ENCODE measurements at regions not wholly inside any gene's neighbourhood (a gene's known extent, or its start where the extent isn't known, plus 50 kb on each side); places are given as distances from the start of the nearest gene placed in this dataset.

DNA sequence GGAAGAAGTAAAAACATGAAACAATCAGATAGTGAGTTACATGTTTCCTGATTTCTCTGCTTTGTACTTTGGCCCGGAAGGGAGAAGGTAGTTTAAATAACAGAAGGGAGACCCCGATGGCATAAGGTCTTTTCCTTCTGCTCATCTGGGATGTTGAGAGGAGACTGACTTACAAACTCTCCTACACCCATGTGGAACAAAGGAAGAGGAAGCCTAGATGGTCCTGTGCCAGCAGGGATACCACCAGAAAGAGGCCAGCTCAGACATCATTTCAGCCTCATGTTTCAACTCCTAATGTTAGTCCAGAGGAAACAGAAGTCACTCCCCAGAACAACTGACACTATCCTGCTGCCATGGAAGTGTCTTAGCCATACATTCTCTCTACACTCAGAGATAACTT lies 250.7 kb upstream of the NOX3 start:
- TF ChIP-seq, protein P1, sequence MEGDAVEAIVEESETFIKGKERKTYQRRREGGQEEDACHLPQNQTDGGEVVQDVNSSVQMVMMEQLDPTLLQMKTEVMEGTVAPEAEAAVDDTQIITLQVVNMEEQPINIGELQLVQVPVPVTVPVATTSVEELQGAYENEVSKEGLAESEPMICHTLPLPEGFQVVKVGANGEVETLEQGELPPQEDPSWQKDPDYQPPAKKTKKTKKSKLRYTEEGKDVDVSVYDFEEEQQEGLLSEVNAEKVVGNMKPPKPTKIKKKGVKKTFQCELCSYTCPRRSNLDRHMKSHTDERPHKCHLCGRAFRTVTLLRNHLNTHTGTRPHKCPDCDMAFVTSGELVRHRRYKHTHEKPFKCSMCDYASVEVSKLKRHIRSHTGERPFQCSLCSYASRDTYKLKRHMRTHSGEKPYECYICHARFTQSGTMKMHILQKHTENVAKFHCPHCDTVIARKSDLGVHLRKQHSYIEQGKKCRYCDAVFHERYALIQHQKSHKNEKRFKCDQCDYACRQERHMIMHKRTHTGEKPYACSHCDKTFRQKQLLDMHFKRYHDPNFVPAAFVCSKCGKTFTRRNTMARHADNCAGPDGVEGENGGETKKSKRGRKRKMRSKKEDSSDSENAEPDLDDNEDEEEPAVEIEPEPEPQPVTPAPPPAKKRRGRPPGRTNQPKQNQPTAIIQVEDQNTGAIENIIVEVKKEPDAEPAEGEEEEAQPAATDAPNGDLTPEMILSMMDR (IDR thresholded peaks at IDR 0.05; ENCODE audit: insufficient read depth, low read length): no peak
- TF ChIP-seq, protein P2, sequence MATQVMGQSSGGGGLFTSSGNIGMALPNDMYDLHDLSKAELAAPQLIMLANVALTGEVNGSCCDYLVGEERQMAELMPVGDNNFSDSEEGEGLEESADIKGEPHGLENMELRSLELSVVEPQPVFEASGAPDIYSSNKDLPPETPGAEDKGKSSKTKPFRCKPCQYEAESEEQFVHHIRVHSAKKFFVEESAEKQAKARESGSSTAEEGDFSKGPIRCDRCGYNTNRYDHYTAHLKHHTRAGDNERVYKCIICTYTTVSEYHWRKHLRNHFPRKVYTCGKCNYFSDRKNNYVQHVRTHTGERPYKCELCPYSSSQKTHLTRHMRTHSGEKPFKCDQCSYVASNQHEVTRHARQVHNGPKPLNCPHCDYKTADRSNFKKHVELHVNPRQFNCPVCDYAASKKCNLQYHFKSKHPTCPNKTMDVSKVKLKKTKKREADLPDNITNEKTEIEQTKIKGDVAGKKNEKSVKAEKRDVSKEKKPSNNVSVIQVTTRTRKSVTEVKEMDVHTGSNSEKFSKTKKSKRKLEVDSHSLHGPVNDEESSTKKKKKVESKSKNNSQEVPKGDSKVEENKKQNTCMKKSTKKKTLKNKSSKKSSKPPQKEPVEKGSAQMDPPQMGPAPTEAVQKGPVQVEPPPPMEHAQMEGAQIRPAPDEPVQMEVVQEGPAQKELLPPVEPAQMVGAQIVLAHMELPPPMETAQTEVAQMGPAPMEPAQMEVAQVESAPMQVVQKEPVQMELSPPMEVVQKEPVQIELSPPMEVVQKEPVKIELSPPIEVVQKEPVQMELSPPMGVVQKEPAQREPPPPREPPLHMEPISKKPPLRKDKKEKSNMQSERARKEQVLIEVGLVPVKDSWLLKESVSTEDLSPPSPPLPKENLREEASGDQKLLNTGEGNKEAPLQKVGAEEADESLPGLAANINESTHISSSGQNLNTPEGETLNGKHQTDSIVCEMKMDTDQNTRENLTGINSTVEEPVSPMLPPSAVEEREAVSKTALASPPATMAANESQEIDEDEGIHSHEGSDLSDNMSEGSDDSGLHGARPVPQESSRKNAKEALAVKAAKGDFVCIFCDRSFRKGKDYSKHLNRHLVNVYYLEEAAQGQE (IDR thresholded peaks at IDR 0.05; ENCODE audit: insufficient replicate concordance, low read depth): no peak
- TF ChIP-seq GABPA (IDR thresholded peaks at IDR 0.05; ENCODE audit: low read depth) (no peak), POLR2AphosphoS5 (IDR thresholded peaks at IDR 0.05; ENCODE audit: low read depth) (no peak), SPI1 (IDR thresholded peaks at IDR 0.05; ENCODE audit: borderline replicate concordance, low read depth) (no peak)
- DNase-seq (ENCODE audit: low read depth in 1 of 2, low spot score in 1 of 2): no peak
- no peak overlapping the region for H3K27ac ChIP-seq (replicated peaks)
- no peak overlapping the region for H3K4me3 ChIP-seq (replicated peaks; ENCODE audit: insufficient read depth, low read length)
- H3K27me3 ChIP-seq (ENCODE audit: insufficient read depth, poor library complexity, severe bottlenecking): no peaks in the 10 kb centered on the region

DNA sequence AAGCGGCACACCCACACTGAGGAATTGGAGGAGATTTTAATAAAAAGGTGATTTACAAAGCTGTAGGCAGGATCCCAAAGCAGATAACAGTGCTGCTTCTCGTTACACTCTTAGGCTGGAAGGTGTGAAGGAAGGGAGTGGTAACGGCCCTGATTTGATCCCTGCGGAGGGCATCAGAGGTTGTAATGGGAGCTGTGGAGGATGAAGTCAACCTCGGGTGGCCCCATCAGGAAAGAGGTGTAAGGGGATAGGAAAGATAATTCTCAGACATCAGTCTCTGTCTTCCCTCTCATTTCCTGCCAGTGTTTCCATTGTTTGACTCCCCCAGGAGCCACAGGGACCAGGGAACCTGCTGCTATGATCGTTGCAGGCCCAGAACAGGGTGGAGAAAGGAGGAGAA lies 245.7 kb upstream of the NOX3 start:
- TF ChIP-seq, protein P1 (IDR thresholded peaks at IDR 0.05; ENCODE audit: insufficient read depth, low read length): no peak
- TF ChIP-seq SPI1 (IDR thresholded peaks at IDR 0.05; ENCODE audit: borderline replicate concordance, low read depth) (no peak), POLR2AphosphoS5 (IDR thresholded peaks at IDR 0.05; ENCODE audit: low read depth) (no peak), GABPA (IDR thresholded peaks at IDR 0.05; ENCODE audit: low read depth) (no peak)
- TF ChIP-seq, protein P2 (IDR thresholded peaks at IDR 0.05; ENCODE audit: insufficient replicate concordance, low read depth): no peak
- no peak for DNase-seq (ENCODE audit: low read depth in 1 of 2, low spot score in 1 of 2)
- Histone ChIP-seq H3K4me3 (replicated peaks; ENCODE audit: insufficient read depth, low read length) (no peak overlapping the region), H3K27me3 (ENCODE audit: insufficient read depth, poor library complexity, severe bottlenecking) (no peaks in the 10 kb centered on the region), H3K27ac (replicated peaks) (no peak overlapping the region)

DNA sequence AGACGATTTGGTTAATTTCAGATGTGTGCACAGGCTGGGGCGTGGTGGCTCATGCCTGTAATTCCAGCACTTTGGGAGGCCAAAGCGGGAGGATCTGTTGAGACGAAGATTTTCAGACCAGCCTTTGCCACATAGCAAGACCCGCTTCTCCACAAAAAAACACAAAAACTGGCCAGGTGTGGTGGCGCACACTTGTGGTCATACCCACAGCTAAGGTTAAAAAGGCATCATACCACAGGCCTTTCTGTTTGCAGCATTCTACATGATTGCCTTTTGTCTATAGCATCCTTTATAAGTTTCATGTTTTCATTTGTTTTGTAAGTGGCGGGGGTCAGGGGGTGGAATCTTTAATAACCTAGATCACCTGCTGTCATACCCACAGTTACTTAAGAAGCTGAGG lies 239.9 kb upstream of the NOX3 start:
- DNase-seq (ENCODE audit: low read depth in 1 of 2, low spot score in 1 of 2): no peak
- no peak overlapping the region for H3K27ac ChIP-seq (replicated peaks)
- H3K4me3 ChIP-seq (replicated peaks; ENCODE audit: insufficient read depth, low read length): no peak overlapping the region
- TF ChIP-seq, protein P1 (IDR thresholded peaks at IDR 0.05; ENCODE audit: insufficient read depth, low read length): no peak
- no peak for TF ChIP-seq GABPA (IDR thresholded peaks at IDR 0.05; ENCODE audit: low read depth)
- H3K27me3 ChIP-seq (ENCODE audit: insufficient read depth, poor library complexity, severe bottlenecking): no peaks in the 10 kb centered on the region

DNA sequence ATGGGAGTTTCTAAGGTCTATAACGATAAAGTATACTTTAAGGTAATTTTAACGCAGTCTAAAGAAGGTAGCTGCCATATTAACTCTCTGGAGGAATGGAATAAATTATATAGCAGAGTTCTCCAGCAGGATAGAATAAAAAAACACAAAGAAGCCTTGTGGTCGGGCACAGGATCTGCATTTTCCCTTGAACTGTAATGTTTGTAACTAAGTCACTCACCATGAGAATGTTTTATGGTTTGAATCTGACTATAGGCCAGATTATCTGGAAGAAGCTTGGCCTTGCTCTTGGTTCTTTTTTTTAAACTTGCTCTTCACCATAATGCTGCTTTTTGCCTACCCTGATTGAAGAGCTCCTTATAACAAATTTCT lies 238.8 kb upstream of the NOX3 start:
- DNase-seq (ENCODE audit: low read depth in 1 of 2, low spot score in 1 of 2): no peak
- TF ChIP-seq, protein P2 (IDR thresholded peaks at IDR 0.05; ENCODE audit: insufficient replicate concordance, low read depth): no peak
- TF ChIP-seq SPI1 (IDR thresholded peaks at IDR 0.05; ENCODE audit: borderline replicate concordance, low read depth) (no peak), GABPA (IDR thresholded peaks at IDR 0.05; ENCODE audit: low read depth) (no peak), POLR2AphosphoS5 (IDR thresholded peaks at IDR 0.05; ENCODE audit: low read depth) (no peak)
- TF ChIP-seq, protein P1 (IDR thresholded peaks at IDR 0.05; ENCODE audit: insufficient read depth, low read length): no peak
- H3K27me3 ChIP-seq (ENCODE audit: insufficient read depth, poor library complexity, severe bottlenecking): no peaks in the 10 kb centered on the region
- H3K4me3 ChIP-seq (replicated peaks; ENCODE audit: insufficient read depth, low read length): no peak overlapping the region
- H3K27ac ChIP-seq (replicated peaks): no peak overlapping the region
